ENCODE measurements at regions not wholly inside any gene's neighbourhood (a gene's known extent, or its start where the extent isn't known, plus 50 kb on each side); places are given as distances from the start of the nearest gene placed in this dataset.
"Not testable (repeated sequence)": the region's sequence is repeated elsewhere in the genome, so short reads cannot be mapped to it uniquely, and the experiment has no call there.

DNA sequence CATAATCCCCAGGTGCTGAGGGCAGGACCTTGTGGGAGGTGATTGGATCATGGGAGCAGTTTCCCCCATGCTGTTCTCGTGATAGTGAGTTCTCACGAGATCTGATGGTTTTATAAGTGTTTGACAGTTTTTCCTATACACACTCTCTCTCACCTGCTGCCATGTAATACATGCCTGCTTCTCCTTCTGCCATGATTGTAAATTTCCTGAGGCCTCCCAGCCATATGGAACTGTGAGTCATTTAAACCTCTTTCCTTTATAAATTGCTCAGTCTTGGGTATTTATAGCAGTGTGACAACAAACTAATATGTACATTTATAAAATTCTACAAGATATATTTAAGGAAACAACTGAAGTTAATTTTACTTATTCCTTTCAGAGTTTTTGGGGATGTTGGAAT, 170.8 kb upstream of the BET1 start:
- Mint-ChIP-seq H3K4me3 (no peak overlapping the region), H3K4me1 (ENCODE audit: low read depth) (peaks cover 25% of the 10 kb centered on the region), H3K27ac (no peak overlapping the region), H3K36me3 (ENCODE audit: low read depth) (no peaks in the 10 kb centered on the region), H3K9me3 (no peaks in the 10 kb centered on the region), H3K27me3 (peaks cover 5% of the 10 kb centered on the region)

- no peak overlapping the region for H3K4me3 Mint-ChIP-seq
- H3K27ac Mint-ChIP-seq = no peak overlapping the region
- peaks cover 5% of the 10 kb centered on the region for H3K27me3 Mint-ChIP-seq
- H3K9me3 Mint-ChIP-seq = no peaks in the 10 kb centered on the region
- no peaks in the 10 kb centered on the region for H3K36me3 Mint-ChIP-seq (ENCODE audit: low read depth)
- H3K4me1 Mint-ChIP-seq (ENCODE audit: low read depth) = peaks cover 18% of the 10 kb centered on the region
These were observed 172.6 kb upstream of the BET1 start for GRCh38 chr7:94176694-94177200.

- no peak overlapping the region for H3K4me3 Mint-ChIP-seq
- no peak overlapping the region for H3K27ac Mint-ChIP-seq
- no peaks in the 10 kb centered on the region for H3K9me3 Mint-ChIP-seq
- H3K27me3 Mint-ChIP-seq = peaks cover 5% of the 10 kb centered on the region
- H3K4me1 Mint-ChIP-seq (ENCODE audit: low read depth) = peaks cover 18% of the 10 kb centered on the region
- H3K36me3 Mint-ChIP-seq (ENCODE audit: low read depth) = no peaks in the 10 kb centered on the region
These were observed 173.3 kb upstream of the BET1 start for GRCh38 chr7:94177441-94177840.

- peaks cover 18% of the 10 kb centered on the region for H3K4me1 Mint-ChIP-seq (ENCODE audit: low read depth)
- no peak overlapping the region for H3K4me3 Mint-ChIP-seq
- no peaks in the 10 kb centered on the region for H3K9me3 Mint-ChIP-seq
- no peaks in the 10 kb centered on the region for H3K36me3 Mint-ChIP-seq (ENCODE audit: low read depth)
- H3K27ac Mint-ChIP-seq = no peak overlapping the region
- H3K27me3 Mint-ChIP-seq = peaks cover 5% of the 10 kb centered on the region
These were observed 174.1 kb upstream of the BET1 start for GRCh38 chr7:94178230-94178629.

- no peaks in the 10 kb centered on the region for H3K9me3 Mint-ChIP-seq
- peaks cover 18% of the 10 kb centered on the region for H3K4me1 Mint-ChIP-seq (ENCODE audit: low read depth)
- H3K27me3 Mint-ChIP-seq = peaks cover 5% of the 10 kb centered on the region
- no peak overlapping the region for H3K27ac Mint-ChIP-seq
- no peaks in the 10 kb centered on the region for H3K36me3 Mint-ChIP-seq (ENCODE audit: low read depth)
- no peak overlapping the region for H3K4me3 Mint-ChIP-seq
These were observed 175.3 kb upstream of the BET1 start for GRCh38 chr7:94179466-94179865.

GRCh38 chr7:94182066-94182465, 177.9 kb upstream of the BET1 start:
- Mint-ChIP-seq H3K27ac (no peak overlapping the region), H3K4me3 (no peak overlapping the region), H3K36me3 (ENCODE audit: low read depth) (no peaks in the 10 kb centered on the region), H3K27me3 (peaks cover 1% of the 10 kb centered on the region), H3K4me1 (ENCODE audit: low read depth) (peaks cover 18% of the 10 kb centered on the region), H3K9me3 (no peaks in the 10 kb centered on the region)

GRCh38 chr7:94182721-94183120, 178.6 kb upstream of the BET1 start:
- no peak overlapping the region for H3K4me3 Mint-ChIP-seq
- H3K4me1 Mint-ChIP-seq (ENCODE audit: low read depth) = peaks cover 11% of the 10 kb centered on the region
- no peak overlapping the region for H3K27ac Mint-ChIP-seq
- H3K36me3 Mint-ChIP-seq (ENCODE audit: low read depth) = no peaks in the 10 kb centered on the region
- no peaks in the 10 kb centered on the region for H3K9me3 Mint-ChIP-seq
- H3K27me3 Mint-ChIP-seq = no peaks in the 10 kb centered on the region

- H3K4me1 Mint-ChIP-seq (ENCODE audit: low read depth) = peaks cover 5% of the 10 kb centered on the region
- no peak overlapping the region for H3K4me3 Mint-ChIP-seq
These were observed 179.2 kb upstream of the BET1 start for GRCh38 chr7:94183289-94183749.

DNA sequence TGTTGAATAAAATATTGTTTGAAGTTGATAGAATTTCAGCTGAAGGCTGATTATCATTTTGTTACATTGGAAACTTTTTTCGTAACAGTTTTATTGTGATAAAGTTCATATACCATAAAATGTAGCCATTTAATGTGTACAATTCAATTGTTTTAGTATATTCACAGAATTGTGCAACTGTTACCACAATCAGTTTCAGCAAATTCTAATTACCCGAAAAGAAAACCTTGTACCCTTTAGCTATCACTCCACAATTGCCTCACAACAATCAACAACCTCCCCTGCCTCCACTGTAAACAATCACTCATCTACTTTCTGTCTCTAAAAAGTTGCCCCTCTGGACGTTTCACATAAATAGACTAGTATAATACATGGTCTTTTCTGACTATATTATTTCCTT, 179.7 kb upstream of the BET1 start:
- H3K27ac Mint-ChIP-seq = no peak overlapping the region
- H3K36me3 Mint-ChIP-seq (ENCODE audit: low read depth) = no peaks in the 10 kb centered on the region
- peaks cover under 1% of the 10 kb centered on the region for H3K4me1 Mint-ChIP-seq (ENCODE audit: low read depth)
- H3K9me3 Mint-ChIP-seq = no peaks in the 10 kb centered on the region
- no peak overlapping the region for H3K4me3 Mint-ChIP-seq
- H3K27me3 Mint-ChIP-seq = peaks cover 8% of the 10 kb centered on the region

More at GRCh38 chr7:94183289-94183749, 179.2 kb upstream of the BET1 start:
- H3K27me3 Mint-ChIP-seq = peaks cover 2% of the 10 kb centered on the region
- H3K36me3 Mint-ChIP-seq (ENCODE audit: low read depth) = no peaks in the 10 kb centered on the region
- no peaks in the 10 kb centered on the region for H3K9me3 Mint-ChIP-seq
- no peak overlapping the region for H3K27ac Mint-ChIP-seq

DNA sequence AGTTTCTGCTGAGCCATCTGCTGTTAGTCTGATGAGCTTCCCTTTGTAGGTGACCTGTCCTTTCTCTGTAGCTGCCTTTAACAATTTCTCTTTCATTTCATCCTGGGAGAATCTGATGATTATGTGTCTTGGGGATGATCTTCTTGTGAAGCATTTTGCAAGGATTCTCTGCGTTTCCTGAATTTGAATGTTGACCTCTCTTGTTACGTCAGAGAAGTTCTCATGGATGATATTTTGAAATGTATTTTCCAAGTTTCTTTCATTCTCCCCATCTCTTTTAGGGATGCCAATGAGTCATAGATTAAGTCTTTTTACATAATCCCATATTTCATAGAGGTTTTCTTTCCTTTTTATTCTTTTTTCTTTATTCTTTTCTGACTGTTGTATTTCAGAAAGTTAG, 184.2 kb upstream of the BET1 start:
- no peaks in the 10 kb centered on the region for H3K36me3 Mint-ChIP-seq (ENCODE audit: low read depth)
- H3K4me3 Mint-ChIP-seq = no peak overlapping the region
- no peak overlapping the region for H3K27ac Mint-ChIP-seq
- no peaks in the 10 kb centered on the region for H3K9me3 Mint-ChIP-seq
- no peaks in the 10 kb centered on the region for H3K4me1 Mint-ChIP-seq (ENCODE audit: low read depth)
- peaks cover 14% of the 10 kb centered on the region for H3K27me3 Mint-ChIP-seq

GRCh38 chr7:94190599-94191061, 186.5 kb upstream of the BET1 start:
- H3K36me3 Mint-ChIP-seq (ENCODE audit: low read depth) = no peaks in the 10 kb centered on the region
- no peak overlapping the region for H3K4me3 Mint-ChIP-seq
- H3K27ac Mint-ChIP-seq = no peak overlapping the region
- no peaks in the 10 kb centered on the region for H3K4me1 Mint-ChIP-seq (ENCODE audit: low read depth)
- peaks cover 14% of the 10 kb centered on the region for H3K27me3 Mint-ChIP-seq
- H3K9me3 Mint-ChIP-seq = no peaks in the 10 kb centered on the region

- not testable (repeated sequence) for H3K27me3 Mint-ChIP-seq; H3K4me1 Mint-ChIP-seq (ENCODE audit: low read depth); H3K9me3 Mint-ChIP-seq; H3K36me3 Mint-ChIP-seq (ENCODE audit: low read depth); H3K4me3 Mint-ChIP-seq; H3K27ac Mint-ChIP-seq
These were observed 190.3 kb upstream of the BET1 start for GRCh38 chr7:94194426-94194825.

- Mint-ChIP-seq H3K4me1 (ENCODE audit: low read depth) (no peaks in the 10 kb centered on the region), H3K9me3 (no peaks in the 10 kb centered on the region), H3K4me3 (no peak overlapping the region)
These were observed 191.0 kb upstream of the BET1 start for GRCh38 chr7:94195201-94195600.

GRCh38 chr7:94195813-94196212, 191.7 kb upstream of the BET1 start:
- Mint-ChIP-seq H3K9me3 (no peaks in the 10 kb centered on the region), H3K4me1 (ENCODE audit: low read depth) (no peaks in the 10 kb centered on the region), H3K27ac (no peak overlapping the region), H3K36me3 (ENCODE audit: low read depth) (no peaks in the 10 kb centered on the region), H3K4me3 (no peak overlapping the region), H3K27me3 (peaks cover 3% of the 10 kb centered on the region)

More at GRCh38 chr7:94195201-94195600, 191.0 kb upstream of the BET1 start:
- Mint-ChIP-seq H3K27me3 (peaks cover 6% of the 10 kb centered on the region), H3K27ac (no peak overlapping the region), H3K36me3 (ENCODE audit: low read depth) (no peaks in the 10 kb centered on the region)

GRCh38 chr7:94205529-94205928, 189.2 kb upstream of the COL1A2 start:
- Mint-ChIP-seq H3K27me3 (no peaks in the 10 kb centered on the region), H3K4me3 (no peak overlapping the region), H3K36me3 (ENCODE audit: low read depth) (no peaks in the 10 kb centered on the region), H3K4me1 (ENCODE audit: low read depth) (no peaks in the 10 kb centered on the region), H3K27ac (no peak overlapping the region), H3K9me3 (peaks cover 5% of the 10 kb centered on the region)

- H3K27me3 Mint-ChIP-seq = no peaks in the 10 kb centered on the region
- peaks cover 5% of the 10 kb centered on the region for H3K9me3 Mint-ChIP-seq
- no peaks in the 10 kb centered on the region for H3K36me3 Mint-ChIP-seq (ENCODE audit: low read depth)
- H3K4me1 Mint-ChIP-seq (ENCODE audit: low read depth) = no peaks in the 10 kb centered on the region
- no peak overlapping the region for H3K27ac Mint-ChIP-seq
- H3K4me3 Mint-ChIP-seq = no peak overlapping the region
These were observed 188.4 kb upstream of the COL1A2 start for GRCh38 chr7:94206295-94206694.

All from stimulated activated naive CD8-positive, alpha-beta T cell treated with anti-CD3 and anti-CD28 coated beads, Interleukin-15, Interleukin-2, amounts not matched to agents 100 ng/mL and 50 ng/mL, for 24 hours (primary cell).